HPDE6-E6E7 (cell line): ENCODE measurements at regions not wholly inside any gene's neighbourhood (a gene's known extent, or its start where the extent isn't known, plus 50 kb on each side); places are given as distances from the start of the nearest gene placed in this dataset.

Source experiments
- DNase-seq: peaks from one replicate; pipeline ENCODE4 v3.0.0; 2011; ENCODE audit warnings: missing footprints; ENCODE audit errors: extremely low spot score

DNA sequence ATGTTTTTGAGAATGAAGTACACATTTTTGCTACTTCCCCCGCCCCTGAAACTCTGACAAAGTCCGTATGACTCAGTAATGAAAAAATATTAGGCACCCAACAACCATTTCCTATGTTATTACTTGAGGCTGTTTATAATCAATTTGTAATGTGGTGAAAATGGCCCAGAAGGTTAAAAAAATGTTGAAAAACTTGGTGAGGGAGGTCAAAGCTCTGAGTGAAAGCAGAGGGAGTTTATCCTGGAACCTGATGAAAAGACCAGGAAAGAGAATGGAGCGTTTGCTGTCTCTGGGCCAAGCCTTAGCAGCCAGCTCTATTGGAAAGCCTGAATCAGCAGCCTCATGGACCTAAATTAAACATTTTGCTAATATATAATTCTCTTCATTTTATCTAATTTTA lies 367.7 kb upstream of the NEGR1 start:
- no peak for DNase-seq

DNA sequence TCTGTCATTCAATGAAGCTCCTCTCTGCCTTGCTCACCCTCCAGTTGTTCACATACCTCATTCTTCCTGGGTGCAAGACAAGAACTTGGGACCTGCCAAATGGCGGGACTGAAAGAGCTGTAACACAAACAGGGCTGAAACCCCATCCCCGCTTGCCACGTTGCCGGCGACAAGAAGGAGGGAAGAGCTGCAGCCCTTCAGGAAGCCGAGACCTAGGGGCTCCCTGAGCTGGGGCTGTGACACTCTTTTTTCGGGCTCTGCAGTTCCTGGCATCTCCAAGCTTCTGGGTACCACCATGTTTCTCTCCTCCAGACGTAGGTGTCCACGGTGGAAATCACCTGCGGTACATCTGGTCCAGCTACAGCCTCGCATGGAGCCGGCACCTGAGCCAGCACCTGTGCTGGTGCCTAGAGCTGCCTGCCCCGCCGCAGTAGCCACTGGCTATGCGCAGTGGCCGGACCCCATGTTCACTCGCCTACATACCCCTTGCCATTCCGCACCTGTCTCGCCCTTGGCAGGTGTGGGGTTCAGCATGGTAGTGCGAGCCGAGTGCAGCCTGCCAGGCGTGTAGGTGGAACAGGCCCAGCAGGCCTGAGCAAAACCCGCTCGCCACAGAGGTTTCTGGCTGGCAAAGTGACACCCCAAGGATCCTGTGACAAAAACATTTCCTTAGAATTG lies 367.0 kb upstream of the NEGR1 start:
- no peak for DNase-seq

DNA sequence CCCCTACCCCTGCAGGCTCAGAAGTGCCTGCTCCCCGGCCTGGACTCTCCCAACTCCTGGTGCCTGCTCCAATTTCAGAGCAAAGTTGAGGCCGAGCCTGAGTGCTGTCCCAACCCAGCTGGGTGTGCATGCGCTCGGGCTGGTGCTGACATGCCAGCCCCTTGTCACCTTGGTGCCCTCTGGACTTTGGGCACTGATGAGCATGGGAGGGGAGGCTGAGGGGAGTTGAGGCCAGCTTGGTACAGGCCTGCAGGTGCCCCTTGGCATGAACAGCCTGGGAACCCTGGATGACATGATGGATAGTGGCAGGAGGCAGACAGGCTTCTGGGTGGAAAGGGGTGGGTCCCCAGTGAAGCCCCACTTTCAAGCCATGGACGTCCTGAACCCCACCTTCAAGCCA lies 366.1 kb upstream of the NEGR1 start:
- no peak for DNase-seq

DNA sequence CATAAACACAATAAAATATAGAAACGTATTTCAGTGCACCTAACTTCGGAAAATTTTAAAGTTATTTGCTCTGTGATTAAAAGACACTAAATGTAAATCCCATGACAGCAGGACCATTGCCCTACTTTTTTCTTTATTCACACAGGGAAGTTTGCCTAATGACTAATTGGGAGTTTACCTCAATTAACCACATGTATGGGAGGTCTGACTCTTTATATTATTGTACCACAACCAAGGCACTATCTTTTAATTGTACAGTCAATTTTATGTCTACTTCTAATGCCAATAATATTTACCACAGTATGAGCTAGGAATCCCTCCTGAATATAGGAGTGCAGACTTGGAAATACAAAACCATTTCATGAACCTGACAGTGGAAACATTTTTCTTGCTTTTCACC lies 360.8 kb upstream of the NEGR1 start:
- no peak for DNase-seq

DNA sequence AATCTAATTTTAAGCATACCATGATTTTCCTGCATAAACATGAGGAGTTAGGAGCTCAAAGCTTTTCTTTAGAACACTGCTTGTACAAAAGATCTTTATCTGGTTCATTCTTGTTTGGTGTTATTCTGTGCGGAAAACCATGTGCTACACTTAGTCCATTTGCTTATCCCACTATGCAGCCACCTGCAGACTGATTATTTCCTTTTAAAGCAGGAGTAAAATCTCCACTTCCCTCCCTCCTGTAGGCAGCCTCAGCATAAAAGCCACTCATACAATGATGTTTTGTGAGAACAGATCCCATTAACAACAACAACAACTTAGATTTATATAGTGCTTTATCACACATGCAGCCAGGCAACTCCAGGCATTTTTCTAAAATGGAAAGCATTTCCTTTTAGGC lies 355.3 kb upstream of the NEGR1 start:
- DNase-seq, result no peak

DNA sequence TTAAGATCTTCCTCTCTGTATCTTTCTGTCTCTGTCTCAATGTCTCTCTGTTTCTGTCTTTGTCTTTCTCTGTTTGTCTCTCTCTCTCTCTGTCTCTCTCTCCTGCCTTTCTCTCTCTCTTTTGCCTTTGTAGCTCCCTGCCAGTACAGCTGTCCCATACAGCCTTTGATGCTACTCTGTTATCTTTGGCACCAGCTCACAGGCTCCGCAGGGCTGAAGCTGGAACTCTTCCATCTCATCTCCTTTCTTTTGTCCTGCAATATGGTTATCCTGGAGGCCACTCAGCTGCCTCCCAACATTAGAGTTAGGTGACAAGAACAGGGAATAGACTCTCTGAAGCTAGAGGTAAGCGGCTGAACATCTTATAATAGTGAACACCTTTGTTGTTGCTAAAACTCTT lies 354.3 kb upstream of the NEGR1 start:
- no peak for DNase-seq

DNA sequence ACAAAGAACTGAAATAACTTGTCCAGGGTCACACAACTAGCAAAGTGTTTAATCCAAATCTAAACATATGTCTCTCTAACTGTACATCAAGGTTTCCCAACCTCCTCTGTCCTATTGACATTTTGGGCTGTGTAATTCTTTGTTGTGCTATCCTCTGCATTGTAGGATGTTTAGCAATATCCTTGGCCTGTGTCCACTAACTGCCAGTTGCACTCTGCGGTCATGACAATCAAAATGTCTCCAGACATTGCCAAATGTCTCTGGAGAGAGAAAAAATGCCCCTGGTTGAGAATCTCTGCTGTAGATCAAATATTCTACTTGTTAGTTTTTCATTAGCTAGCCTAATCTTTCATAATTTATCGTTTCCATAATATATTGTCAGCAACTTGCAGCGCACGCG lies 353.4 kb upstream of the NEGR1 start:
- DNase-seq, result no peak

DNA sequence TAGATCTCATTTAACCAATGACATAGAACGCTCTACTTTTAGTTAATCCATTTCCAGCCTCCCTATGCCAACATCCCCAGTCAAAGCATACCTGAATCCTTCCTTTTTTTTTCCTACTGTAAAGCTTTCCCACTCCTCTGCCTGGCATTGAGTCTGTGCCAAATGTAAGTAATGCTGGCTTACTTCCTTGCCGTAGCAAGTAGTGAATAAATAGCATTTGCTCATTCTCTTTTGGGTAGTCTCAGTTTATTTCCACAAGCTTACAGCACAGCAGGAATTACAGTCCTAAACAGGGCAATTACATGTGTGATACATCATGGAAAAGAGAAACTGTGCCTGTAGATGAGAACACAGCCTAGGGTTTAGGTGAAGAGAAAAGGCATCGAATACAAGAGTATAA lies 352.6 kb upstream of the NEGR1 start:
- no peak for DNase-seq

DNA sequence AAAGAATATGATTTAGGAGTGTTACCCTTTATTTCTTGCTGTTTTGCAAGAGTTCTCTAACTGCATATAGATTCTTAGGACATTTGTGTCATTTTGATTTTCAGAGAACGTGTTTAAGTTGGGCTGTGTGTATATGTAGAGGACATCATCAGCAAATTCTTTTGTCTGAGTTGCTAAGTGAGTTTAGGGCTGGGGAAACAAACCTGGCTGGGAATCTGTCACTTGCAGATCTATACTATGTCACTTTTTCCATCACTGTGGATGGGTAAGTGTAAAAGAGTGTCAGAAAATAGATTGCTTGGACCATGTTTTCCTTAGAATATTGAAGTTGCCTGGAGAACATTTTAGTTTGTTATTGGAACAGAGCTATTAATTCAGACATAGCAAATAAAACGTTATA lies 349.1 kb upstream of the NEGR1 start:
- no peak for DNase-seq

DNA sequence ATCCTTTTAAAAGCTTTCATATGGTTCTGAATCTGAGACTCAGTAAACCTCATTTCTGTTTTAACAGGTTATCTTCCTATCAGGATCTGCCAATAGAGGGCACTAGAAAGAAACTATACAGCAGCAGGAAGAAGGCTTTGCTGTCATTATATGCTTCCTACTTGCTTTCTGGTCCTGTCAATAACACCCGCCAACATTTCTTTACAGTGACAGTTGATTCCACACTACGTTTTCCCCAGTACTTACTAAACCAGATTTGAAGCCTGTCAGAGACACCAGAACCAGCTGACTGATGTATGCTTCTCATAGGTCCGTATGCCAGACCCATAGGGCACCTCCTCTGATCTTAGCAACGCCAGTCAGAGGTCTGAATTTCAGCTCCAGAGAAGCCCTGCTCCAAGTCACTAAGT lies 341.0 kb upstream of the NEGR1 start:
- peak; percentile 8 for DNase-seq

DNA sequence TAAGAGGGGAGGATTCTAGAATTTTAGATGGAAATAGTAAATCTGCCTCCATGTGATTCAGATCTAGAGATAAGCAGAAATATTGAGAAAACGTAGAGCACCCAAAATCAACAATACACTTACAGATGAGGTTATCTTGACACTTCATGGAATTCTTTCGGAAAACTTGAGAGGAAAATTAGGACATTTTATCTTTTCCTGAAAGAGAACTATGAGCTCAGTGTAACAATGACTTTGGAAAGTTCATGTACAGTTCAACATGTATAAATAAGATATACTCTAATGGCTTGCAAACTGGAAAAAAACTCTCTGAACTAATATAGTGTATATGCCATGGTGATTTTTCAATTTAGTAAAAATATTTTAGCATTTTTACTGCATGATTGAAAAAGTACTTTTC lies 338.1 kb upstream of the NEGR1 start:
- no peak for DNase-seq

DNA sequence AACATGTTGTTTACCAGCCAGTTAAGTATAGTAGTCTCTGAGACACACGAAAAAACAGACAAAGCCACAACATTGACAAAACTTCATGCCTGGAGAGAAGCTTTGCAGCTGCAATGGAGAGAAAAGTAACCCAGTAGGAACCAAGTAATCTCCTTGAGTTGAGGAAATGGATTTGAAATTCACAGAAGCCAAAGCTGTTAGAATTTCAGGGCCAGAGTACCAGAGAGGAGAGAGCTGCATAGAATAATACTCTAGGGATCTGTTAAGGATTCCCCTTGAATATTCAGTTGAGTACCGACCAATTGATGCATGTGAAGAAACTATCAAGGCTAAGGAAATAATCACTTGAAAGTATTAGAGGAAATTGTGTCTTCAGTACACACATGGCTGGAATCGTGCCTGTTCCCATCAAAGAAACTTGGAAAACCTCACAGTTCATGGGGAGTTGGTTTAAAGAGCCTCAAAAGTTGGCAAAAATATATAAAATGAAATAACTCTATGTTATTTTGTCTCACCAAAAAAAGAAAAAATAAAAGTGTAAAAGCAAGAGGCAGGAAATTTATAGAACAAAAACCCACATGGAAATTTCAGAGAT lies 324.0 kb upstream of the NEGR1 start:
- DNase-seq, result no peak

DNA sequence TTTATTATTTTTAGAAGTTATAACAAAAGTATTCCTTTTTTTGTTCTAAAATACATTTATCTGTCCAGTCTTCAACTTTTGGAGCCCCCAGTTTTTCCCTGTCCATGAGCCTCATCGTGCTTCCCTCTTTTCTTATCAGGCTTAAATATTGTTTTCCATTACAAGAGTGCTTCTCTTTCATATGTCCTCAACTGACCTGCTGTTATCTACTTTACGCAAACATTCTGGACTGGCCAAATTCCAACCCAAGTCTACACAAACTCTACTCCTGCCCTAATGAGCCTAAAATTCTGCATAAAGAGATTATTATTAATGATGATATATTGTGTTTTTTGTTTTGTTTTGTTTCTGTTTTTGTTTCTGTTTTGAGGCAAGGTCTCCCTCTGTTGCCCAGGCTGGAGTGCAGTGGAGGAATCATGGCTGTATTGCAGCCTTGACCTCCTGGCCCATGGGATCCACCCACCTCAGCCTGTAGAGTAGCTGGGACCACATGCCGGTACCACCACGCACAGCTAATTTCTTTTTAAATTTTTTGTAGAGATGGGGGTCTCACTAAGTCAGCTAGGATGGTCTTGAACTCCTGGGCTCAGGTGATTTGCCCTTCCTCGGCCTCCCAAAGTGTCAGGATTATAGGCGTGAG lies 318.8 kb upstream of the NEGR1 start:
- no peak for DNase-seq

DNA sequence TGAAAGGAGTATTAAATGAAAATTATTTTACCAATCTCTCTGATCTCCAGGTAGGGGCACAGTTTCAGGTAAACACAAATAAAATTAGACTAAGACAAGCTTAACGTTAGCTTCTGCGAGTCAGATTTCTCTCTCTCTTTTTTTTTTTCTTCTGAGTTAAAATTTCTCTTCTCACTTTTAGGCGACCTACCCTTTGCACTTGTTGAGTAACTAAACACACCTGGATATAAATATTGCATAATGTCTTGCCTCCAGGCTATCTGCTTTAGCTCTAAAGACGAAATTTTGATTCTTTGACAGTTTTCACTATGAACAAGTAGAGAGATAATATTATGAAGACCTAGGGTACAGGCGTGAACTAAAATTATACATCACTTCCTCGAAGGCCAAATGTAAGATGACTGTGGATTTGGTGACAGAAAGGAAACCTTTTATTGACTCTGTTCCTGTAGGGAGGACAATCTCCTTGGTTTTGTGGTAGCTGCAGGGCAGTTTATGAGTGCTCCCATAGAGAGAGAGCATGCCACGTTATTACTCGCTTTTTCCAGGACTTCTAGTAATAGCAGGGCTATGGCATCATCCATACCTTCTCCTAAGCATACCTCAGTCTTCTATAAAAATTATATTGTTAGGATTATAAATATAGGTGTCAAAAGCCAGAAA lies 303.8 kb upstream of the NEGR1 start:
- no peak for DNase-seq

DNA sequence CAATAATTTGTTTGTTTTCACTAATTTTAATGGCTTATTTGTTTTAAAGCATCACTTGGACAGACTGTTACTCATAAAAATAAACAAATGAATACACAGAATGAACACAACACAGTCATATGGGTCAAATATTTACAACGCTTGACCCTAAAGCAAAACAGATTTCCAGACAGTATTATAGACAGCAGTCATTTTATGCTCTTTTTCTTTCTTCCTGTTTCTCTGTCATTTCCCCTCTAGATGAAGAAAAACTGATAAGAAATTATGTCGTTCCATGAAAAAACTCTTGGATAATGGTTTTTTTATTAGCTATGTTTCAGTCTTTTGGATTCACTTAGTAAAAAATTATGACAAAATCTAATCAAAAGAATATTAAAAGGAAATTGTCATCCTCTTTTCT lies 297.3 kb upstream of the NEGR1 start:
- no peak for DNase-seq

DNA sequence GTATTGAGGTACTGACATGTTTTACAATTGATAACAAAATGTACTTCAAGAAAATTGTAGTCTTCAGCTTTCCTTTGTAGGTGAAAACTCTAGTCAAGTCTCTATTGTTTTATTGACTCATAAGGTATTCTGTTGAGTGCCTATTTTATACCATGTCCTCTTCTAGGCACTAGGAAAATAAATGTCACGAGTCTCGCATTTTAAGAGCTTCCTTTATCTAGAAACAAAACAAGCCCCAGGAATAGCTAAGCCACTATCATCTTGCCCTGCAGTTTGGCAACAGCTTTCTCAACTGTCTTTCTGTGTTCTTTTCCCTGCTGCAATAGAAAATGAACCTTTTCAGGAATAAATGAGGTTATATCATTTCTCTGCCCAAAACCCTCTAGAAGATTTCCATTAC lies 288.5 kb upstream of the NEGR1 start:
- DNase-seq, result no peak

DNA sequence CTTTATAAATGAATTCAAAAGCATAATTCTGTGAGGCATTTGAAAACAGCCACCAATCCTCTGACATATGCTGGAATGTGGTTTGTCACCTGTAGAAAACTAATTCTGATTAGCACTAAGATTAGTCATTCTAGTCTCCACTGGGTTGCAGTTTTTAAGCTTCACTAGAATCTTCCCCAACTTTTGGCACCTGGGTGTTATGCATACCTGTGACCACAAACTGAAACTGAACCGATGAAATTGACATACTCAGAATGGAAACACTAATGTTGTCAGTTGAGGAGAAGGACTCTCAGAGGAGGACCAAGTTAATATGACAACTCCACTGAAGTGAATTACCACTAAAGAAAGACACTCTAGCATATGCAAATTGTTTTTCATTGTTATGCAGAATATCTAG lies 285.8 kb upstream of the NEGR1 start:
- no peak for DNase-seq

DNA sequence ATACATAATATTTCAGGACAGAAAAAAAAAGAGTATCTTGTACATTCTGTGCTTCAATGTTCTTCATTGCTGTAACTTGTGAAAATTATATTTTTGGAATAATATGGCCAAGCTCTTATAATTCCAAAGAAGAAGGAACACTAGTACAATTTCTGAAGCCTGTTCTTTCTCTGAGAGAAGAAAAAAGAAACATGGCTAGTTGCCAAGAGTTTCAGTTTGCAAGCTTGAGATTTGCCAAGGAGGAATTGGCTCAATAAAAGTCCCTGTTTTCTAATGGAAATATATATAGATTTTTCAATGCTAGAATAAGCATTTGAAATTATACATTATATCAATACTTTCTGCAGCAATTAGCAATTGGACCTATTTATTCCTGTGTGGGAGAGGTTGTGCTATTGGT lies 285.2 kb upstream of the NEGR1 start:
- DNase-seq, result no peak

DNA sequence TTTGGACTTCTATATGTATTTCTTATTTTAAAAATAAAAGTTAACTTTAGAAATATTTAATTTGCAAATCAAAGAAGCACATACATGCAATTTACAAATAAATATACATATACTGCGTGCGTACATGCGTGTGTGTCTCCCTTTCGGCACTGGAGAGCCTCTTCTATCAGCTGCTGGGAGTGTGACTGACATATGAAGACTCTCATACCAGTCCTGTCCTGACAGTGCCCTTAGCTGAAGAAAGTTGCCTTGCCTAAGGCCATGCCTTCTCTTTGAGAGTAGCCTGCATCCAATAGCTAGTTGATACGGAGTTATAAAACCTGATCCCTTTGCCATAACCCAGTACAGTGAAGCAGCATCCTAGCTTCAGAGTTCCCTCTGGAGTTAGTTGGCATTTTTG lies 282.4 kb upstream of the NEGR1 start:
- no peak for DNase-seq

DNA sequence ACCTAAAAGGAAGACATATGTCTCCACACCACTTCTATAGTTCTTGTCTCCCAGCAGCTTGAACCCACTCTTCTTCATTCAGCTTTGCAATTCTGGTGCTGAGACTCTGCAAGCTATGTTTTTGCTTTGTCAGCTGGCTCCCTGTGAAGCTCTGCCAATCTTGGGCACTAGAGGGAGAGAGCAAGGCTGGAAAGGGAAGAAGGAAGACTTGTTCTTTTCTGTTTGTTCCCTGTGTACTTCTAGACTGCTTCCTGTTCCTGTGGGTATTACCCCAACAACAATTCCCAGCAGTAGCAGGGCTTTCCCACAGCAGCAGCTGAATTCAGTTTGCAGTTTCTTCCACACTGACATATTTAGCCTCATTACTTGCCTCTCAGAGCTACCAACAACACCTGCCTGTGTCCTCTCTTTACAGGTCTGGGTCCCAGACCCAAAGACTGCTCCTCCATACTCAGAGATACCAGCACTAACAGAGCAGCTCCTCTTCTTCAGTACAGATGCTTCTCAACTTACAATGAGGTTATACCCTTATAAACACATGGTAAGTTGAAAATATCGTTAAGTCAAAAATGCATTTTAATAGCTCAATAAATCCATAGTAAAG lies 275.2 kb upstream of the NEGR1 start:
- no peak for DNase-seq

DNA sequence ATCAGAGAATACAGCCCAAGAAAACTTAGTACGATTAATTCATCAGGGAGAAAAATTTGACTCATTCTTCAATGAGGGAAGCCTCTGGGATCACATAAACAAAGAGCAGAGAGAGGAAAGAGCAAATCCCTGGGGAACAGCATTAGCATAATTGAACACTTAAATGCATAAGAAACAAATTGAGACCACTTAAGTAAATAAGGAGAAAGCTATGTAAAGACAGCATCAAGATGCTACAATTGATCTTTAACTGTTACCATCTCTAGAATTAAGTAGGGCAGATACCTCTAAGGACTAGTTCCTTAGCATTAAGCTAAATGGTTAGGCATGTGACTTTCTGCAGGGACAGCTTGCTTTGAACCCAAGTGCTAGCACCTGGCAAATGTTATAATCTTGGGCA lies 265.1 kb upstream of the NEGR1 start:
- DNase-seq, result no peak

DNA sequence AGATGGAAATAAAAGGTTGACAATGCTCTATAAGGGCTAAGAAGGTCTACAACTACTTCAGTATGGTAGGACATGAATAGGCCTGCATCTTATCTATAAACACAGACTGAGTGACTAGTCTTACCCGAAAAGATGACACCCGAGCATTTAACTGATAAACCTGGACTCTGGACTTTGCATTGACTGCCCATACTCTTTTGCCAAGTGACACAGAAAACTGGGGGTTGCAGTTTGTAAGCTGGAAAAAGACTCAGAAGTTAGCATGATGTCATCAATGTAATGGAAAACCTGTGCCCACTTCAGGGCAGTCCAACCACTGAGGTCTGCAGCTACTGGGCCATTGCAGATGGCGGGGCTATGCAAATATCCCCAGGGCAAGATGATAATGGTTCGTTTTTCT lies 258.3 kb upstream of the NEGR1 start:
- no peak for DNase-seq

DNA sequence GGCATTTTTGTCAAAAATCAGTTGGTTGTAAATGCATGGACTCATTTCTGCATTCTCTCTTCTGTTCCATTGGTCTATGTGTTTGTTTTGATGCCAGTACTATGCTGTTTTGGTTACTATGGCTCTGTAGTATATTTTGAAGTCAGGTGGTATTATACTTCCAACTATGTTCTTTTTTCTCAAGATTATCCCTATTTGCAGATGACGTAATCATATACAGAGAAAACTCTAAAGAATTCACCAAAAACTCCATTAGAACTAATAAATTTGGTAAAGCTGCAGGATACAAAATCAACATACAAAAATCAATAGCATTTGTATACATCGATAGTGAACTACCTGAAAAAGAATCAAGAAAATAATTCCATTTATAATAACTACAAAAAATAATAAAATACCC lies 253.1 kb upstream of the NEGR1 start:
- DNase-seq, result no peak
